Upper lobe of left lung (tissue), 4 donors: ENCODE measurements at regions not wholly inside any gene's neighbourhood (a gene's known extent, or its start where the extent isn't known, plus 50 kb on each side); places are given as distances from the start of the nearest gene placed in this dataset.

Source experiments
- CTCF ChIP-seq, 6 experiments: fragments of 450-650 bp in 4 of 6; fragments of 200-600 bp in 2 of 6; sonication (generic) in 2 of 6; IDR thresholded peaks; one replicate each; pipeline ENCODE4 v1.5.1; 2016 to 2019; ENCODE audit warnings: antibody characterized with exemption in 6 of 6
- EP300 ChIP-seq, 4 donors: sonication (generic); formaldehyde crosslinking; IDR thresholded peaks; one replicate each; pipeline ENCODE4 v1.5.1; 2017; ENCODE audit warnings: antibody characterized with exemption in 4 of 4, control low read depth in 2 of 4
- POLR2A ChIP-seq, 4 donors: fragments of 450-650 bp; IDR thresholded peaks; one replicate each; pipeline ENCODE4 v1.5.1; 2016 to 2017; ENCODE audit warnings: antibody characterized with exemption in 4 of 4, mild to moderate bottlenecking in 2 of 4
- POLR2AphosphoS5 ChIP-seq, 2 donors: sonication (generic); formaldehyde crosslinking; IDR thresholded peaks; one replicate each; pipeline ENCODE4 v1.5.1; 2017; ENCODE audit warnings: antibody characterized with exemption in 2 of 2

GRCh38 chr15:94701281-94701985 lies 470.1 kb downstream of the MCTP2 start:
- TF ChIP-seq CTCF (IDR thresholded peaks at IDR 0.05): no peak
- TF ChIP-seq POLR2A (IDR thresholded peaks at IDR 0.05): no peak
- TF ChIP-seq POLR2AphosphoS5 (IDR thresholded peaks at IDR 0.05): no peak
- no peak for TF ChIP-seq EP300 (IDR thresholded peaks at IDR 0.05)
